DND-41 (cell line): ENCODE measurements at regions not wholly inside any gene's neighbourhood (a gene's known extent, or its start where the extent isn't known, plus 50 kb on each side); places are given as distances from the start of the nearest gene placed in this dataset.

Experiments
- ATAC-seq: fragments of 200-7000 bp; cut with Tn5 transposase; 3 replicates; pipeline ENCODE4 v1.9.1; 2021; ENCODE audit warnings: low read depth; ENCODE audit not compliant: insufficient read depth
- DNase-seq: peaks from one replicate; pipeline ENCODE4 v3.0.0-alpha.2; 2020
- H2AFZ ChIP-seq: 2 replicates; pipeline ENCODE4 v1.6.0; 2012; ENCODE audit warnings: low read depth, low read length
- H3K27ac ChIP-seq: 2 replicates; pipeline ENCODE4 v1.5.1; 2012; ENCODE audit warnings: low read length, inconsistent platforms
- H3K27me3 ChIP-seq: fragments of 200-600 bp; sonication (generic); 2 replicates; pipeline ENCODE4 v1.6.0; 2012; ENCODE audit warnings: low read length, mild to moderate bottlenecking, inconsistent platforms; ENCODE audit not compliant: insufficient read depth, poor library complexity
- H3K36me3 ChIP-seq: 2 replicates; pipeline ENCODE4 v1.5.1; 2012; ENCODE audit warnings: low read length, inconsistent platforms; ENCODE audit not compliant: insufficient read depth
- H3K4me1 ChIP-seq: 2 replicates; pipeline ENCODE4 v1.5.1; 2012; ENCODE audit warnings: mild to moderate bottlenecking, low read length; ENCODE audit not compliant: insufficient read depth
- H3K4me2 ChIP-seq: 2 replicates; pipeline ENCODE4 v1.6.0; 2012; ENCODE audit warnings: mild to moderate bottlenecking, moderate library complexity, low read length, inconsistent platforms; ENCODE audit not compliant: insufficient read depth
- H3K4me3 ChIP-seq, 2 experiments: fragments of 200-600 bp in 1 of 2; shearing (Covaris generic) in 1 of 2; 2 replicates each; pipeline ENCODE4 v1.5.1; 2012 to 2016; ENCODE audit warnings: inconsistent platforms in 2 of 2, low read length in 2 of 2, mild to moderate bottlenecking in 2 of 2, low read depth in 1 of 2, moderate library complexity in 1 of 2
- H3K79me2 ChIP-seq: 2 replicates; pipeline ENCODE4 v1.6.0; 2012; ENCODE audit warnings: low read length, inconsistent platforms; ENCODE audit not compliant: insufficient read depth
- H3K9ac ChIP-seq: 2 replicates; pipeline ENCODE4 v1.6.0; 2012; ENCODE audit warnings: low read depth, mild to moderate bottlenecking, inconsistent platforms, low read length, moderate library complexity
- H3K9me3 ChIP-seq: 2 replicates; pipeline ENCODE4 v1.5.1; 2012; ENCODE audit warnings: low read length, moderate library complexity, mild to moderate bottlenecking, inconsistent platforms; ENCODE audit not compliant: insufficient read depth, severe bottlenecking
- H4K20me1 ChIP-seq: 2 replicates; pipeline ENCODE4 v1.6.0; 2012; ENCODE audit warnings: low read length; ENCODE audit not compliant: insufficient read depth
- EZH2 ChIP-seq: IDR thresholded peaks from 3 replicates; pipeline ENCODE4 v1.6.1; 2012; ENCODE audit warnings: borderline replicate concordance, low read depth, mild to moderate bottlenecking, moderate library complexity, low read length, inconsistent platforms; ENCODE audit not compliant: severe bottlenecking
- TF ChIP-seq, protein P1 (sequence below): IDR thresholded peaks from 2 replicates; pipeline ENCODE4 v1.5.1; 2012; ENCODE audit warnings: borderline replicate concordance, low read length, moderate library complexity, mild to moderate bottlenecking; ENCODE audit not compliant: poor library complexity, severe bottlenecking; ENCODE audit errors: extremely low read depth

DNA sequence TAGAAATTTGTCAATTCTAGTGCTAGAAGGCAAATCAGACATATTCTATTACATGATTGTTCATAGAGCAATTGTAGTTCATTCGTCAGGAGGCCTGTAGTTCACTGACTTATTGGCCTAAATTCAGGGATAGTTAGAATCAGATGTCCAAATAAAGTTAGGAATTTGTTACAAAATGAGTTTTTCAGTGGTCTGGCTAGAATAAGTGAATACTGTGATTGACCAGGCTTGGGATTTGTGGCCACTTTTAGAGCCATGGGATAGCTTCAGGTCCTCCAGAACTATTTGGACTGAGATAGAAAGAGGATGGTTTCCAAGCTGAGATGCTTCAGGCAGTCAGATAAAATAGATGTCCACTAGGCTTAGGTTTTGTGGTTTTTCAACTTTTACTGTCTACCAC is 199.1 kb upstream of the MPDZ start:
- ATAC-seq (no peak), DNase-seq (no peak)
- Histone ChIP-seq H3K36me3 (no peaks in the 10 kb centered on the region), H3K79me2 (no peaks in the 10 kb centered on the region), H3K4me2 (no peak overlapping the region), H3K9ac (no peak overlapping the region), H4K20me1 (no peaks in the 10 kb centered on the region), H3K9me3 (peaks cover 2% of the 10 kb centered on the region), H3K27me3 (no peaks in the 10 kb centered on the region), H3K27ac (no peak overlapping the region), H3K4me1 (no peaks in the 10 kb centered on the region), H3K4me3 (no peak overlapping the region), H2AFZ (no peak overlapping the region)
- no peak for TF ChIP-seq EZH2
- TF ChIP-seq, protein P1, sequence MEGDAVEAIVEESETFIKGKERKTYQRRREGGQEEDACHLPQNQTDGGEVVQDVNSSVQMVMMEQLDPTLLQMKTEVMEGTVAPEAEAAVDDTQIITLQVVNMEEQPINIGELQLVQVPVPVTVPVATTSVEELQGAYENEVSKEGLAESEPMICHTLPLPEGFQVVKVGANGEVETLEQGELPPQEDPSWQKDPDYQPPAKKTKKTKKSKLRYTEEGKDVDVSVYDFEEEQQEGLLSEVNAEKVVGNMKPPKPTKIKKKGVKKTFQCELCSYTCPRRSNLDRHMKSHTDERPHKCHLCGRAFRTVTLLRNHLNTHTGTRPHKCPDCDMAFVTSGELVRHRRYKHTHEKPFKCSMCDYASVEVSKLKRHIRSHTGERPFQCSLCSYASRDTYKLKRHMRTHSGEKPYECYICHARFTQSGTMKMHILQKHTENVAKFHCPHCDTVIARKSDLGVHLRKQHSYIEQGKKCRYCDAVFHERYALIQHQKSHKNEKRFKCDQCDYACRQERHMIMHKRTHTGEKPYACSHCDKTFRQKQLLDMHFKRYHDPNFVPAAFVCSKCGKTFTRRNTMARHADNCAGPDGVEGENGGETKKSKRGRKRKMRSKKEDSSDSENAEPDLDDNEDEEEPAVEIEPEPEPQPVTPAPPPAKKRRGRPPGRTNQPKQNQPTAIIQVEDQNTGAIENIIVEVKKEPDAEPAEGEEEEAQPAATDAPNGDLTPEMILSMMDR: no peak

DNA sequence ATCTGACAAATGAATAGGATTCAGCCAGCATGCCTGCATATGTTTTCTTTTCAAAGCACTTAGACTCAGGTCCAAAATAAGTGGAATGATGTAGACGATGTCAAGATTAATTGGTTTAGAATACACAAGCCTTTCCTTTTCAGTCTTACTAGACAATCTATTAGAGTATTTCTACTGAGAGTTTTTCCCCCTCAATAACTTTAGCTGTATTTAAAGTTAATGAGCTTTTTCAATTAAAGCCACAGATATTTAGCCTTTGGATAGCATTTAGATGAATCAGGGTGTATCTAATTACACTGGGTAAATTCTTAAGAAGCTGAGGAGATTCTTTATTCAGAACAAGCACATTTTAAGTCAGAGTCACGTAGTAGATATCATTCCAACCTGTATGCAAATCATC is 198.7 kb upstream of the MPDZ start:
- H3K79me2 ChIP-seq: no peaks in the 10 kb centered on the region
- DNase-seq: no peak
- H3K27me3 ChIP-seq: no peaks in the 10 kb centered on the region
- no peak overlapping the region for H3K4me3 ChIP-seq
- no peak overlapping the region for H2AFZ ChIP-seq
- ATAC-seq: no peak
- TF ChIP-seq, protein P1: no peak
- TF ChIP-seq EZH2: no peak
- H3K36me3 ChIP-seq: no peaks in the 10 kb centered on the region
- no peak overlapping the region for H3K27ac ChIP-seq
- H3K9ac ChIP-seq: no peak overlapping the region
- no peaks in the 10 kb centered on the region for H4K20me1 ChIP-seq
- H3K4me1 ChIP-seq: no peaks in the 10 kb centered on the region
- H3K9me3 ChIP-seq: peaks cover 2% of the 10 kb centered on the region
- no peak overlapping the region for H3K4me2 ChIP-seq

DNA sequence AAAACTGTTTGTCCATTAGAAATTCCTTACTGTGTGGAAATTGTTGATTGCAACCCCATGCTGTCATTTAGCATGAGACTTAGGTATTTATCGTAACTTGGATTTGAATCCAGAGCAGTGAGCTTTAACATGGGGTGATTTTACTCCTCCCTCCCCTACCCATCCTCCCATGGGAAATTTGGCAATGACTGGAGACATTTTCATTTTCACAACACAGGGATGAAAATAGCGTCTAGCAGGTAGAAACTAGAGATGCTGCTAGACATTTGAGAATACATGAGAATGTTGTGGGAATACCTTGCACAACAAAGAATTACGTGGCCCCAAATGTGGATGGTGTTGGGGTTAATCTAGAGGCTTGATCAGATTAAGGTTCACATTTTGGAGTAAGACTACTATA is 191.3 kb upstream of the MPDZ start:
- H3K27me3 ChIP-seq: no peaks in the 10 kb centered on the region
- no peak for TF ChIP-seq EZH2
- TF ChIP-seq, protein P1: no peak
- no peaks in the 10 kb centered on the region for H3K4me1 ChIP-seq
- no peak overlapping the region for H2AFZ ChIP-seq
- DNase-seq (no peak), ATAC-seq (no peak)
- H3K4me2 ChIP-seq: no peak overlapping the region
- no peak overlapping the region for H3K4me3 ChIP-seq
- H4K20me1 ChIP-seq: no peaks in the 10 kb centered on the region
- no peaks in the 10 kb centered on the region for H3K36me3 ChIP-seq
- H3K9ac ChIP-seq: no peak overlapping the region
- H3K9me3 ChIP-seq: no peaks in the 10 kb centered on the region
- H3K79me2 ChIP-seq: no peaks in the 10 kb centered on the region
- H3K27ac ChIP-seq: no peak overlapping the region

DNA sequence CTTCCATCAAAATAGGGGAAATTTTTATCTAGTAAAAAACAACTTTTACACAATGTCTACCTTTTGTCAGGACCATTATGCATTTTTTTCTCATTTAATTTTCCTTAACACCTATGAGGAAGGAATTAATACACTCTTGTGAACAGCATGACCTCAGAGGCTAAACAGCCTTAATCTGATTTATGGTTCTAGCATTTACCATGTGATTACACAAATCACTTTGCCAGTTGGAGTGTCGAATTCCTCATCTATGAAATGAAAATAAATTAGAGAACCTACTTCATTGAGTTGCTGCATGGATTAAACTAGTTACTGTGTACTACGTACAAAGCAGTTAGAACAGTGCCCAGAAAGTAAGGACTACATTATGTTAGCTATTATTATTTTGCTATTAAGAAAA is 187.7 kb upstream of the MPDZ start:
- Histone ChIP-seq H3K9ac (no peak overlapping the region), H4K20me1 (no peaks in the 10 kb centered on the region)

More for the DNA sequence above, 187.7 kb upstream of the MPDZ start:
- Histone ChIP-seq H3K36me3 (no peaks in the 10 kb centered on the region), H2AFZ (no peak overlapping the region), H3K9me3 (no peaks in the 10 kb centered on the region), H3K79me2 (no peaks in the 10 kb centered on the region), H3K4me2 (no peak overlapping the region), H3K27me3 (no peaks in the 10 kb centered on the region), H3K4me3 (no peak overlapping the region), H3K27ac (no peak overlapping the region), H3K4me1 (no peaks in the 10 kb centered on the region)
- DNase-seq: no peak
- no peak for ATAC-seq
- no peak for TF ChIP-seq EZH2
- TF ChIP-seq, protein P1: no peak
